SK-N-SH (cell line): ENCODE measurements at regions not wholly inside any gene's neighbourhood (a gene's known extent, or its start where the extent isn't known, plus 50 kb on each side); places are given as distances from the start of the nearest gene placed in this dataset.

ENCODE experiments used
- CTCF ChIA-PET: fragments of 300-600, 350-600 bp; formaldehyde crosslinking; extraction: SDS; loops from one replicate; lab custom pipeline; 2021; lab: Yijun Ruan, JAX
- POLR2A ChIA-PET: fragments of 350-600 bp; sonication (Branson Sonifier 250); formaldehyde crosslinking; extraction: SDS; loops from one replicate; lab custom pipeline; 2020; ENCODE audit warnings: antibody characterized with exemption, inconsistent platforms; lab: Yijun Ruan, JAX
- DNase-seq: peaks from one replicate; pipeline ENCODE4 v3.0.0; 2012
- H2AFZ ChIP-seq: fragments of 200-600 bp; sonication (generic); 2 replicates; pipeline ENCODE4 v1.8.1; 2016; ENCODE audit warnings: antibody characterized with exemption, mild to moderate bottlenecking, low read depth
- H3F3A ChIP-seq: fragments of 200-600 bp; sonication (generic); replicated peaks from 2 replicates; pipeline ENCODE3; 2016; ENCODE audit warnings: antibody characterized with exemption, mild to moderate bottlenecking; ENCODE audit not compliant: insufficient read depth
- H3K27ac ChIP-seq, 2 experiments: fragments of 200-500 bp in 1 of 2; fragments of 200-600 bp in 1 of 2; sonication (Bioruptor generic) in 1 of 2; sonication (generic), shearing (Covaris generic) in 1 of 2; 2 replicates each; pipeline versions ENCODE4 v1.5.1 to v1.6.1; 2014 to 2016; ENCODE audit warnings: low read depth in 2 of 2, inconsistent platforms in 1 of 2, low read length in 1 of 2, mild to moderate bottlenecking in 1 of 2, mixed read lengths in 1 of 2
- H3K27me3 ChIP-seq: fragments of 200-600 bp; sonication (generic), shearing (Covaris generic); 2 replicates; pipeline ENCODE4 v1.6.1; 2016; ENCODE audit warnings: mixed run types; ENCODE audit not compliant: insufficient read depth
- H3K36me3 ChIP-seq, 2 experiments: fragments of 200-500 bp in 1 of 2; fragments of 200-600 bp in 1 of 2; sonication (Bioruptor generic) in 1 of 2; sonication (generic) in 1 of 2; replicated peaks in 1 of 2; 2 replicates each; pipeline versions ENCODE3 to v1.5.1; 2014 to 2016; ENCODE audit warnings: low read length in 1 of 2, mild to moderate bottlenecking in 1 of 2; ENCODE audit not compliant: insufficient read depth in 2 of 2, control insufficient read depth in 1 of 2
- H3K4me1 ChIP-seq, 2 experiments: fragments of 200-500 bp in 1 of 2; fragments of 200-600 bp in 1 of 2; sonication (Bioruptor generic) in 1 of 2; sonication (generic), shearing (Covaris generic) in 1 of 2; 2 replicates each; pipeline versions ENCODE4 v1.5.1 to v1.6.1; 2014 to 2016; ENCODE audit warnings: low read depth in 1 of 2, low read length in 1 of 2, mixed run types in 1 of 2; ENCODE audit not compliant: insufficient read depth in 2 of 2, control insufficient read depth in 1 of 2
- H3K4me2 ChIP-seq: fragments of 200-600 bp; sonication (generic), shearing (Covaris generic); 2 replicates; pipeline ENCODE4 v1.6.1; 2017; ENCODE audit warnings: mixed run types
- H3K4me3 ChIP-seq, 2 experiments: fragments of 200-500 bp in 1 of 2; fragments of 200-600 bp in 1 of 2; sonication (Bioruptor generic) in 1 of 2; sonication (generic), shearing (Covaris generic) in 1 of 2; 2 replicates each; pipeline versions ENCODE4 v1.5.1 to v1.8.1; 2014 to 2016; ENCODE audit warnings: low read depth in 2 of 2, inconsistent platforms in 1 of 2, low read length in 1 of 2, mild to moderate bottlenecking in 1 of 2, mixed read lengths in 1 of 2, moderate library complexity in 1 of 2
- H3K79me2 ChIP-seq: fragments of 200-600 bp; sonication (generic); 2 replicates; pipeline ENCODE4 v1.8.1; 2017; ENCODE audit warnings: mild to moderate bottlenecking; ENCODE audit not compliant: insufficient read depth
- H3K9ac ChIP-seq: fragments of 200-600 bp; sonication (generic); 2 replicates; pipeline ENCODE4 v1.6.1; 2017; ENCODE audit warnings: mixed run types
- H3K9me2 ChIP-seq: fragments of 200-600 bp; sonication (generic); 2 replicates; pipeline ENCODE4 v1.6.1; 2017; ENCODE audit warnings: mixed run types
- H3K9me3 ChIP-seq: fragments of 200-600 bp; sonication (generic); 2 replicates; pipeline ENCODE4 v1.6.1; 2017; ENCODE audit warnings: mixed run types, mild to moderate bottlenecking, moderate library complexity
- H4K20me1 ChIP-seq: fragments of 200-600 bp; sonication (generic); 2 replicates; pipeline ENCODE4 v1.6.1; 2017; ENCODE audit warnings: mild to moderate bottlenecking, mixed run types; ENCODE audit not compliant: insufficient read depth
- CHD2 ChIP-seq: fragments of 150-350 bp; IDR thresholded peaks from 2 replicates; pipeline ENCODE4 v1.6.1; 2018; ENCODE audit warnings: low read length; ENCODE audit not compliant: partially characterized antibody
- ELF1 ChIP-seq: IDR thresholded peaks from 2 replicates; pipeline ENCODE4 v1.4.0; 2012
- EP300 ChIP-seq, 2 experiments: IDR thresholded peaks; 2 replicates each; pipeline versions ENCODE4 v1.4.0 to v1.6.1; 2012; ENCODE audit warnings: borderline replicate concordance in 1 of 2, low read depth in 1 of 2, low read length in 1 of 2
- EZH2phosphoT487 ChIP-seq: fragments of 200-600 bp; sonication (generic); IDR thresholded peaks from 2 replicates; pipeline ENCODE4 v1.6.1; 2017; ENCODE audit warnings: low read depth, mixed run types, mild to moderate bottlenecking, antibody characterized with exemption, moderate library complexity, borderline replicate concordance
- FOSL2 ChIP-seq: IDR thresholded peaks from 2 replicates; pipeline ENCODE4 v1.4.0; 2012; ENCODE audit warnings: low read depth, mild to moderate bottlenecking, moderate library complexity, borderline replicate concordance
- FOXJ3 ChIP-seq: sonication (generic); formaldehyde crosslinking; IDR thresholded peaks from 2 replicates; pipeline ENCODE4 v1.5.1; 2020; ENCODE audit warnings: mild to moderate bottlenecking, missing genetic modification reagents
- FOXM1 ChIP-seq: IDR thresholded peaks from 2 replicates; pipeline ENCODE4 v1.4.0; 2012; ENCODE audit warnings: low read depth, mild to moderate bottlenecking
- GABPA ChIP-seq: IDR thresholded peaks from 2 replicates; pipeline ENCODE4 v1.4.0; 2012; ENCODE audit warnings: low read depth, mild to moderate bottlenecking
- GATA2 ChIP-seq: sonication (generic); formaldehyde crosslinking; IDR thresholded peaks from 2 replicates; pipeline ENCODE4 v1.5.0; 2020; ENCODE audit warnings: mild to moderate bottlenecking, missing genetic modification reagents
- JUND ChIP-seq: IDR thresholded peaks from 2 replicates; pipeline ENCODE4 v1.4.0; 2012
- MEF2A ChIP-seq: IDR thresholded peaks from 2 replicates; pipeline ENCODE4 v1.4.0; 2012; ENCODE audit warnings: low read depth, borderline replicate concordance
- NRF1 ChIP-seq: IDR thresholded peaks from 2 replicates; pipeline ENCODE4 v1.6.1; 2012; ENCODE audit warnings: low read depth, mild to moderate bottlenecking, low read length
- RCOR1 ChIP-seq: fragments of 150-350 bp; IDR thresholded peaks from 2 replicates; pipeline ENCODE4 v1.6.1; 2017; ENCODE audit warnings: antibody characterized with exemption, low read length
- RFX5 ChIP-seq: IDR thresholded peaks from 2 replicates; pipeline ENCODE4 v1.6.1; 2012; ENCODE audit warnings: mild to moderate bottlenecking, improper control_type of control experiment, low read length
- RXRA ChIP-seq: IDR thresholded peaks from 2 replicates; pipeline ENCODE4 v1.4.0; 2012; ENCODE audit warnings: low read depth, mild to moderate bottlenecking, borderline replicate concordance
- SMC3 ChIP-seq: IDR thresholded peaks from 2 replicates; pipeline ENCODE4 v1.6.1; 2012; ENCODE audit warnings: low read depth, low read length, improper control_type of control experiment
- TEAD4 ChIP-seq: IDR thresholded peaks from 2 replicates; pipeline ENCODE4 v1.4.0; 2012; ENCODE audit warnings: mild to moderate bottlenecking, borderline replicate concordance; ENCODE audit not compliant: insufficient read depth
- WGBS: methylation state at CpG from one replicate; pipeline ENCODE4 v1.1.6; 2017; ENCODE audit warnings: low lambda C conversion rate; 5-methylcytosine and 5-hydroxymethylcytosine counted together
- TF ChIP-seq, protein P1 (sequence below): IDR thresholded peaks from 2 replicates; pipeline ENCODE4 v1.4.0; 2012; ENCODE audit warnings: low read depth
- TF ChIP-seq, protein P2 (sequence below): fragments of 150-350 bp; IDR thresholded peaks from 2 replicates; pipeline ENCODE4 v1.6.1; 2017; ENCODE audit warnings: antibody characterized with exemption, low read length, low read depth, borderline replicate concordance
- TF ChIP-seq, protein P3 (sequence below): IDR thresholded peaks from 2 replicates; pipeline ENCODE4 v1.4.0; 2012; ENCODE audit warnings: low read depth, borderline replicate concordance
- TF ChIP-seq, protein P4 (sequence below): IDR thresholded peaks from 2 replicates; pipeline ENCODE4 v1.4.0; 2012; ENCODE audit warnings: low read depth, borderline replicate concordance

DNA sequence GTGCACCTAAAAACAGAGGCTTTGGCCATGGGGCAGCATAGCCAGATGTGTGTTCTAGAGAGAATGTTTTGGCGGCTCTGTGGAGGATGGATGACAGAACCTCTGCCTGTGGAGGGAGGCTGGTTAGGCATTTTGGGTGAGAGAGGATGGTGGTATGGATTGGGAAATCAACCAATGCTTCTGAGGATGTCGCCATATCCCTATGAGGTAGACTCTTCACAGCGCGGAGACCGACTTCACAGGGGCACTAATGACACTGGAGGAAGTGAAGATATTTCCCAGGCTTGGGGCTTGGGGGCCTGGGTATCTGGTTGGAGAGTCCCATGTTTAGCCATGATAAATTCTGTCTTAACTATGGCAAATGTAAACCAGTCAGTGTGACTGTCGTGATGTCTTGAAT is 140.6 kb upstream of the KLF4 start:
- Histone ChIP-seq H3K9ac (no peak overlapping the region), H3K9me3 (no peaks in the 10 kb centered on the region), H3K27me3 (peaks cover 38% of the 10 kb centered on the region), H2AFZ (no peak overlapping the region), H3K4me1 (no peaks in the 10 kb centered on the region), H4K20me1 (no peaks in the 10 kb centered on the region), H3K36me3 (no peaks in the 10 kb centered on the region), H3K4me3 (no peak overlapping the region), H3K27ac (no peak overlapping the region), H3K9me2 (no peaks in the 10 kb centered on the region), H3K4me2 (no peak overlapping the region), H3F3A (no peaks in the 10 kb centered on the region), H3K79me2 (no peaks in the 10 kb centered on the region)
- CTCF ChIA-PET = no interaction called here
- no peak for DNase-seq
- POLR2A ChIA-PET = no interaction called here
- TF ChIP-seq RFX5 = no peak
- 58% methylated on average over 6 of the region's 6 CpGs for WGBS

DNA sequence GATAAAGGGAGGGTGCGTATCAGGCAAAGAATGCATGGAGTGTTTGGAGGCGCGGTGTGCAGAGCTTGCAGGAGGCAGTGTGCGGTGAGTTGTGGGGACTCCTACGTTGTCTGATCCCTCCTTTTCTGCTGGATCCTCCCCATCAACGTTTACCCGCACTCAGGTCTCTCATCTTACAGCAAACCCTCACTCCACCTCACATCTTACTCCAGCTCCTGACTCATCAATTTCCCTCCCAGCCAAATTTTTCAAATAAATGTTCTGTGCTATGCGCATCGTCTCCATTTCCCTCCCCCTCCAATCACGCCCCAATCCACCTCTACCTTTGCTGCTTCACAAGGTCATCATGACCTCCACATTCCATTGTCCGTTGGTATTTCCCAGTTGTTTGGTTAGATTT is 138.9 kb upstream of the KLF4 start:
- Histone ChIP-seq H3K27ac (no peak overlapping the region), H4K20me1 (no peaks in the 10 kb centered on the region), H3K79me2 (no peaks in the 10 kb centered on the region), H3K4me1 (no peaks in the 10 kb centered on the region), H3K9ac (no peak overlapping the region), H3K36me3 (no peaks in the 10 kb centered on the region), H2AFZ (no peak overlapping the region), H3K9me2 (no peaks in the 10 kb centered on the region), H3K4me3 (no peak overlapping the region), H3K27me3 (peaks cover 24% of the 10 kb centered on the region), H3K4me2 (no peak overlapping the region), H3F3A (no peaks in the 10 kb centered on the region), H3K9me3 (no peaks in the 10 kb centered on the region)
- ChIA-PET POLR2A (no interaction called here), CTCF (no interaction called here)
- 43% methylated on average over 11 of the region's 11 CpGs for WGBS
- TF ChIP-seq MEF2A (no peak), EZH2phosphoT487 (no peak), FOSL2 (no peak), TEAD4 (no peak), NRF1 (no peak), FOXJ3 (no peak), RXRA (no peak), FOXM1 (no peak), RFX5 (no peak), JUND (no peak), ELF1 (no peak)
- TF ChIP-seq, protein P1, sequence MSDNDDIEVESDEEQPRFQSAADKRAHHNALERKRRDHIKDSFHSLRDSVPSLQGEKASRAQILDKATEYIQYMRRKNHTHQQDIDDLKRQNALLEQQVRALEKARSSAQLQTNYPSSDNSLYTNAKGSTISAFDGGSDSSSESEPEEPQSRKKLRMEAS = no peak
- TF ChIP-seq, protein P2, sequence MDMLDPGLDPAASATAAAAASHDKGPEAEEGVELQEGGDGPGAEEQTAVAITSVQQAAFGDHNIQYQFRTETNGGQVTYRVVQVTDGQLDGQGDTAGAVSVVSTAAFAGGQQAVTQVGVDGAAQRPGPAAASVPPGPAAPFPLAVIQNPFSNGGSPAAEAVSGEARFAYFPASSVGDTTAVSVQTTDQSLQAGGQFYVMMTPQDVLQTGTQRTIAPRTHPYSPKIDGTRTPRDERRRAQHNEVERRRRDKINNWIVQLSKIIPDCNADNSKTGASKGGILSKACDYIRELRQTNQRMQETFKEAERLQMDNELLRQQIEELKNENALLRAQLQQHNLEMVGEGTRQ = no peak
- no peak for DNase-seq

DNA sequence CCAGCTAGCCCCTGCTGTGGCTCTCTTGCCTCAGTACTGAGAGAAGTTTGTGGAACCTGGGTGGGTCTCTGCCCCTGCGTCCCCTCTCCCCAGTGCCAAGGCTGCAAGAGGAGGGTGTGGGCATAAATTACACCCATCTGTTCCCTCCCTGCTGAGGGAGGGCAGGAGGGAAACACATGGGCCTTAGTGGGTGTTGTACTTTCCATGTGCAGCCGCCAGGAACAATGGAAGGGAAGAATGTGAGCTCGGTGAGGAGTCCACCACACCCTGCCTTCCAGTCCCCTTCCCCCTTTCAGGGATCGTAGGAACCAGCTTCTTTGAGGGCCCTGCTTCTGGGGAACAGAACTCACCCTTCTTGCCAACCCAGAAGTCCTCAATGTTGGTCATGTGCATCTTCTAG is 138.2 kb upstream of the KLF4 start:
- 29% methylated on average over 3 of the region's 4 CpGs for WGBS
- POLR2A ChIA-PET = no interaction called here
- H3K4me2 ChIP-seq = no peak overlapping the region
- no peak for TF ChIP-seq RCOR1
- TF ChIP-seq, protein P1 = no peak
- TF ChIP-seq FOSL2 = no peak
- TF ChIP-seq, protein P3, sequence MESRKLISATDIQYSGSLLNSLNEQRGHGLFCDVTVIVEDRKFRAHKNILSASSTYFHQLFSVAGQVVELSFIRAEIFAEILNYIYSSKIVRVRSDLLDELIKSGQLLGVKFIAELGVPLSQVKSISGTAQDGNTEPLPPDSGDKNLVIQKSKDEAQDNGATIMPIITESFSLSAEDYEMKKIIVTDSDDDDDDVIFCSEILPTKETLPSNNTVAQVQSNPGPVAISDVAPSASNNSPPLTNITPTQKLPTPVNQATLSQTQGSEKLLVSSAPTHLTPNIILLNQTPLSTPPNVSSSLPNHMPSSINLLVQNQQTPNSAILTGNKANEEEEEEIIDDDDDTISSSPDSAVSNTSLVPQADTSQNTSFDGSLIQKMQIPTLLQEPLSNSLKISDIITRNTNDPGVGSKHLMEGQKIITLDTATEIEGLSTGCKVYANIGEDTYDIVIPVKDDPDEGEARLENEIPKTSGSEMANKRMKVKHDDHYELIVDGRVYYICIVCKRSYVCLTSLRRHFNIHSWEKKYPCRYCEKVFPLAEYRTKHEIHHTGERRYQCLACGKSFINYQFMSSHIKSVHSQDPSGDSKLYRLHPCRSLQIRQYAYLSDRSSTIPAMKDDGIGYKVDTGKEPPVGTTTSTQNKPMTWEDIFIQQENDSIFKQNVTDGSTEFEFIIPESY = no peak
- TF ChIP-seq RFX5 = no peak
- TF ChIP-seq, protein P4, sequence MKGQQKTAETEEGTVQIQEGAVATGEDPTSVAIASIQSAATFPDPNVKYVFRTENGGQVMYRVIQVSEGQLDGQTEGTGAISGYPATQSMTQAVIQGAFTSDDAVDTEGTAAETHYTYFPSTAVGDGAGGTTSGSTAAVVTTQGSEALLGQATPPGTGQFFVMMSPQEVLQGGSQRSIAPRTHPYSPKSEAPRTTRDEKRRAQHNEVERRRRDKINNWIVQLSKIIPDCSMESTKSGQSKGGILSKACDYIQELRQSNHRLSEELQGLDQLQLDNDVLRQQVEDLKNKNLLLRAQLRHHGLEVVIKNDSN = no peak
- no peak for TF ChIP-seq SMC3
- TF ChIP-seq GABPA = no peak
- TF ChIP-seq EP300 (IDR thresholded peaks at IDR 0.05; ENCODE audit: borderline replicate concordance in 1 of 2, low read depth in 1 of 2, low read length in 1 of 2) = no peak
- no peak for TF ChIP-seq CHD2
- TF ChIP-seq JUND = no peak
- no peak for TF ChIP-seq GATA2 (CRISPR knock-in tag)

More for the DNA sequence above, 138.2 kb upstream of the KLF4 start:
- Histone ChIP-seq H3K9ac (no peak overlapping the region), H3K36me3 (no peaks in the 10 kb centered on the region), H3K4me1 (no peaks in the 10 kb centered on the region), H3K79me2 (no peaks in the 10 kb centered on the region), H3K27me3 (peaks cover 20% of the 10 kb centered on the region), H2AFZ (no peak overlapping the region), H3F3A (no peaks in the 10 kb centered on the region), H4K20me1 (no peaks in the 10 kb centered on the region), H3K27ac (no peak overlapping the region), H3K9me3 (no peaks in the 10 kb centered on the region), H3K4me3 (no peak overlapping the region), H3K9me2 (no peaks in the 10 kb centered on the region)
- DNase-seq = no peak
- CTCF ChIA-PET = no interaction called here
